Activated CD8-positive, alpha-beta T cell treated with anti-CD3 and anti-CD28 coated beads for 36 hours (primary cell): ENCODE measurements at regions not wholly inside any gene's neighbourhood (a gene's known extent, or its start where the extent isn't known, plus 50 kb on each side); places are given as distances from the start of the nearest gene placed in this dataset.

Experiments used
- ATAC-seq: fragments of 200-7000 bp; cut with Tn5 transposase; one replicate; pipeline ENCODE4 v1.10.0; 2021; ENCODE audit warnings: mild to moderate bottlenecking, moderate library complexity
- CTCF ChIA-PET: fragments of 350-600 bp; sonication (Branson Sonifier 250); formaldehyde crosslinking; loops from one replicate; lab custom pipeline; 2021; ENCODE audit warnings: antibody characterized with exemption; lab: Charles Lee
- POLR2A ChIA-PET: fragments of 350-600 bp; sonication (Branson Sonifier 250); formaldehyde crosslinking; loops from one replicate; lab custom pipeline; 2021; ENCODE audit warnings: antibody characterized with exemption; lab: Charles Lee
- DNase-seq: peaks from one replicate; pipeline ENCODE4 v3.0.0-alpha.2; 2020
- H3K27ac Mint-ChIP-seq: one replicate; pipeline ENCODE4 v1.8.0; 2021; ENCODE audit warnings: mild to moderate bottlenecking, mixed read lengths
- H3K27me3 Mint-ChIP-seq: one replicate; pipeline ENCODE4 v1.8.0; 2021; ENCODE audit warnings: mixed read lengths
- H3K36me3 Mint-ChIP-seq: one replicate; pipeline ENCODE4 v1.8.0; 2021; ENCODE audit warnings: low read depth, mixed read lengths
- H3K4me1 Mint-ChIP-seq: one replicate; pipeline ENCODE4 v1.8.0; 2021; ENCODE audit warnings: low read depth, mixed read lengths
- H3K4me3 Mint-ChIP-seq: one replicate; pipeline ENCODE4 v1.8.0; 2021; ENCODE audit warnings: mild to moderate bottlenecking, moderate library complexity, mixed read lengths
- H3K9me3 Mint-ChIP-seq: one replicate; pipeline ENCODE4 v1.8.0; 2021; ENCODE audit warnings: mixed read lengths
- CTCF ChIP-seq: fragments of 200-600 bp; IDR thresholded peaks from one replicate; pipeline ENCODE4 v1.8.0; 2022; ENCODE audit warnings: antibody characterized with exemption, mild to moderate bottlenecking
- intact Hi-C: fragments of 100-400 bp; cut with micrococcal nuclease; formaldehyde crosslinking; loops from one replicate; pipeline ENCODE4 v1.10.0; 2022

- ChIA-PET POLR2A (no interaction called here), CTCF (no interaction called here)
- H3K4me1 Mint-ChIP-seq, result no peaks in the 10 kb centered on the region
- ATAC-seq, result no peak
- no peak for TF ChIP-seq CTCF
- intact Hi-C loops, result no loop called here
- H3K9me3 Mint-ChIP-seq, result no peaks in the 10 kb centered on the region
- DNase-seq, result no peak
- no peaks in the 10 kb centered on the region for H3K36me3 Mint-ChIP-seq
- no peaks in the 10 kb centered on the region for H3K27me3 Mint-ChIP-seq
- H3K4me3 Mint-ChIP-seq, result no peak overlapping the region
- H3K27ac Mint-ChIP-seq, result no peak overlapping the region
These were observed 229.9 kb upstream of the RIOK2 start for GRCh38 chr5:97412959-97413358.

GRCh38 chr5:97417986-97418385 lies 234.9 kb upstream of the RIOK2 start:
- H3K9me3 Mint-ChIP-seq, result no peaks in the 10 kb centered on the region
- CTCF ChIA-PET, result no interaction called here
- intact Hi-C loops, result no loop called here
- H3K4me1 Mint-ChIP-seq, result no peaks in the 10 kb centered on the region
- H3K27me3 Mint-ChIP-seq, result no peaks in the 10 kb centered on the region
- H3K36me3 Mint-ChIP-seq, result no peaks in the 10 kb centered on the region
- H3K4me3 Mint-ChIP-seq, result no peak overlapping the region
- no peak for DNase-seq
- H3K27ac Mint-ChIP-seq, result no peak overlapping the region
- no peak for TF ChIP-seq CTCF
- ATAC-seq, result no peak
- POLR2A ChIA-PET, result no interaction called here

GRCh38 chr5:97418462-97418861 lies 235.4 kb upstream of the RIOK2 start:
- intact Hi-C loops, result no loop called here
- DNase-seq, result no peak
- Mint-ChIP-seq H3K4me3 (no peak overlapping the region), H3K9me3 (no peaks in the 10 kb centered on the region), H3K4me1 (no peaks in the 10 kb centered on the region), H3K36me3 (no peaks in the 10 kb centered on the region), H3K27me3 (no peaks in the 10 kb centered on the region), H3K27ac (no peak overlapping the region)
- ChIA-PET POLR2A (no interaction called here), CTCF (no interaction called here)
- TF ChIP-seq CTCF, result no peak
- ATAC-seq, result no peak

- ATAC-seq (no peak), DNase-seq (no peak)
- no peaks in the 10 kb centered on the region for H3K4me1 Mint-ChIP-seq
- no peak overlapping the region for H3K4me3 Mint-ChIP-seq
- H3K27ac Mint-ChIP-seq, result no peak overlapping the region
- no peaks in the 10 kb centered on the region for H3K27me3 Mint-ChIP-seq
- H3K36me3 Mint-ChIP-seq, result no peaks in the 10 kb centered on the region
- no peaks in the 10 kb centered on the region for H3K9me3 Mint-ChIP-seq
- no peak for TF ChIP-seq CTCF
- ChIA-PET POLR2A (no interaction called here), CTCF (no interaction called here)
- intact Hi-C loops, result no loop called here
These were observed 237.6 kb upstream of the RIOK2 start for GRCh38 chr5:97420646-97421045.

- POLR2A ChIA-PET, result no interaction called here
- no peaks in the 10 kb centered on the region for H3K36me3 Mint-ChIP-seq
- no peaks in the 10 kb centered on the region for H3K4me1 Mint-ChIP-seq
- DNase-seq (no peak), ATAC-seq (no peak)
- TF ChIP-seq CTCF, result no peak
- intact Hi-C loops, result no loop called here
- no peak overlapping the region for H3K27ac Mint-ChIP-seq
- CTCF ChIA-PET, result no interaction called here
- H3K27me3 Mint-ChIP-seq, result peaks cover 1% of the 10 kb centered on the region
- H3K4me3 Mint-ChIP-seq, result no peak overlapping the region
- H3K9me3 Mint-ChIP-seq, result no peaks in the 10 kb centered on the region
These were observed 239.6 kb upstream of the RIOK2 start for GRCh38 chr5:97422678-97423077.
